NCI-H1694 (cell line): ENCODE measurements at regions not wholly inside any gene's neighbourhood (a gene's known extent, or its start where the extent isn't known, plus 50 kb on each side); places are given as distances from the start of the nearest gene placed in this dataset.
"Not testable (repeated sequence)": the region's sequence is repeated elsewhere in the genome, so short reads cannot be mapped to it uniquely, and the experiment has no call there.

ENCODE experiments used
- DNase-seq: peaks from one replicate; lab custom pipeline; 2025; lab: John Stamatoyannopoulos, UW

DNA sequence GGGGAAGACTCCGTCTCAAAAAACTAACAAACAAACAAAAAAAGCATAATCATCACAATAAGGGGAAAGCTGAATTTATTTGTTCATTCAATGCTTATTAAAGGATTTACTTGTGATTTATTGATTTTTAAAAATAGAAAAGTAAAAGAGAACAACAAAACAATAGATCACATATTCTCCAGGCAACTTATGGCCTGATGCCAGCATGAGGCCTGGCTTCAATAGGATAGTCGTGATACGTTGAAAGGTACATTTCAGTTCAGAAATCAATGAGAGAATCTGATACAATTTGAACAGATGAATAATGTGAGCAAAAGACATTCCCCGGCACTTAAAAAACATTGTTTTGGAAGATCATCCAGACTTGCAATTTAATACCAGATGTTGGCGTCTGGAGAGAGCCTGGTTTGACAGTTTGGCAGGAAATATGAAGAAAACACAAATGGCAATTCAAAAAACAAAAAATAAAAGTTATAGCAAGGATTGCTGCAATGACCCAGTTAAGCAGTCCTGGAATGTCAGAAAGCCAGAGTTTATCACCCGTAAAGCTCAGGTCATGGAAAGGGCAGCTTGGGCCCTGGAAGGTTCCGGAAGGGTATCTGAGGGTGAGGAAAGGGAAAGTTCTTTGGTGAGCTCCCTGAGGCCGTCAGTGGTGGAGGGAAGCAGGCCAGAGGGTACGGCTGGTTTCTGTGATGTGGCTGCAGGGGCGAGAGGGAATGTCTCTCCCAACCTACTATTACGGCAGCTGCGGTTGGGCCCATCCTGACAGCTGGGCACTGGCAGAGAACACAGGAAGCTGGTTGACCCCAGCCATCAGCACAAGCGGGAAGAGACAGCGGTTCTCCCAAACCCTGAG, 230.2 kb upstream of the HES1 start:
- DNase-seq: no peak

DNA sequence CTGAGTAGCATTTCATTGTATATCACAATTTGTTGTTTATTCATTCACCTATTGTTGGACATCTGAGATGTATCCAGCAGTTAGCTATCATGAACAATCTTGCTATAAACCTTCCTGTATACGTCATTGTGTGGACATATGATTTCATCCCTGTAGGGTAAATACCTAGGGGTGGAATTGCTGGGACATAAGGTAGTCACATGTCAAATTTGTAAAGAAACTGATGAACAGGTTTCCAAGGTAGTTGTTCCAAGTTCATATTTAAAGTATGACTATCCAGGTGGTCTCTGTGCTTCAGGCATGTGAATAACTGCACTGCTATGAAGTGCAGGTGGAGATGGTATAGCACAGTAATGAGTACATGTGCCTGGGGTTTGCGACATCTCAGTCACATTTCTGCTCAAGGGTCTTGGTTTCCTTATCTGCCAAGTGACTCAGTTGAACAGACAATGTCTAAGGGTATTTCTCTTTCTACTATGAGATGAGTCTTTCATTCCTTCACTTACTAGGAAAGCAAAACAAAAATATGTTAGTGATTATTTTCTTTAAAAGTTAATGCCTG, 229.0 kb upstream of the HES1 start:
- DNase-seq: no peak

DNA sequence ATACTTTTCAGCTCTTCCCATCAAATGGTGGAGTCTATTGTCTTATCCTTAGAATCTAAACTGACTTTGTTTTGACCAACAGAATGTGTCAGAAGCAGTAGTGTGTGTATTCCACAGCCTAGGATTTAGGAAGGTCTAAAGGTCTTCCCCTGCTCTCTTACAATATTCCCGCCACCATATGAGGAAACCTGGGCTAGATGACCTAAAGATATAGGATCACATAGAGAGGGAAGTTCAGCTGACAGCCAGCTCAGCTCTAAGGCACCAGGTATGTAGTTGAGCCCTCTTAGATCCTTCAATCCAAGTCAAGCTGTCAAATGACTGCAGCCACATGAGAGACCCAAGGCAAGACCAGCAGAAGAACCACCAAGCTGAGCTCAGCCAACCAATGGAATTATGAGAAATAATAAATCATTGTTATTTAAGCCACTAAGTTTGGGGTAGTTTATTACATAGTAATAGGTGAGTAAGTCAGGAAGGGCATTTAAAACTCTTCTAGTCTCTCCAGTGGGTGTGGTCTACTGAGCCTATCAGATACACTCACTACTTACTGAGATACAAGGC, 227.7 kb upstream of the HES1 start:
- no peak for DNase-seq

DNA sequence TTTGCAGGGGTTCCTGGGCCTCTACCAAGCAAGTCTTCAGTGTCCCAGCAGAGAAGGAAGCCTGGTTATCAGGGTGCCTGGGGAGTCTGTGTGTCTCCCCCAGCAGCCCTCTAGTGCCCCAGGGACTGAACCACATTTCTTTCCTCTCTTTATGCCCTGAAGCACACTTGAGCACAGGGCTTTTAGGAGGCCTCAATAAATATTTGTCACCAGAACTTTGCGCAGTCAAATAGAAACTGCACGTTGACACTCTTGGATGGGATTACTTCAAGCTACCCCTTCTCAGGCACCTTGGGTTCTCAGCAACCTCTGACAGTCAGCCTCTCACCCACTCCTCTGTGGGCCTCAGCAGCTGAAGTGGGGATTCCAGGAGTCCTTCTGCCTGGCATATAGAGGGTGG, 226.6 kb upstream of the HES1 start:
- no peak for DNase-seq

DNA sequence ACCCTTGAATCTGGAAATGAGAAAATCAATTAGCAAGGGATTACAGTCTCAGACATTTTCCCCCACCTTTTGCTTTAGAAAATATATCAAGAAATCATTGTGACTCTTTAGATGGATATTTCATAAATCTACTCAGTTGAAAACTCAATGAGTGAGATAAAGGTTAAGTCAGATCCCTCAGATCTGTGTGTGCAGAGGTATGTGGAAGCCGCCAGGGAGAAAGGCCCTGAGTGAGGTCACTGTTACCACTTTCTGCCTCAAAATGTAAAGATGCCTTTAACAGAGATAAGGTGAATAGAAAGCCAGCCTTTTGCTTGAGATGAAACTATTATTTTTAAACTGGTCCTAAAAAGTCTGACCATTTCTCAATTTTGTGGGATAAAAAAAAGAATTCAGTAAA, 225.6 kb upstream of the HES1 start:
- no peak for DNase-seq

DNA sequence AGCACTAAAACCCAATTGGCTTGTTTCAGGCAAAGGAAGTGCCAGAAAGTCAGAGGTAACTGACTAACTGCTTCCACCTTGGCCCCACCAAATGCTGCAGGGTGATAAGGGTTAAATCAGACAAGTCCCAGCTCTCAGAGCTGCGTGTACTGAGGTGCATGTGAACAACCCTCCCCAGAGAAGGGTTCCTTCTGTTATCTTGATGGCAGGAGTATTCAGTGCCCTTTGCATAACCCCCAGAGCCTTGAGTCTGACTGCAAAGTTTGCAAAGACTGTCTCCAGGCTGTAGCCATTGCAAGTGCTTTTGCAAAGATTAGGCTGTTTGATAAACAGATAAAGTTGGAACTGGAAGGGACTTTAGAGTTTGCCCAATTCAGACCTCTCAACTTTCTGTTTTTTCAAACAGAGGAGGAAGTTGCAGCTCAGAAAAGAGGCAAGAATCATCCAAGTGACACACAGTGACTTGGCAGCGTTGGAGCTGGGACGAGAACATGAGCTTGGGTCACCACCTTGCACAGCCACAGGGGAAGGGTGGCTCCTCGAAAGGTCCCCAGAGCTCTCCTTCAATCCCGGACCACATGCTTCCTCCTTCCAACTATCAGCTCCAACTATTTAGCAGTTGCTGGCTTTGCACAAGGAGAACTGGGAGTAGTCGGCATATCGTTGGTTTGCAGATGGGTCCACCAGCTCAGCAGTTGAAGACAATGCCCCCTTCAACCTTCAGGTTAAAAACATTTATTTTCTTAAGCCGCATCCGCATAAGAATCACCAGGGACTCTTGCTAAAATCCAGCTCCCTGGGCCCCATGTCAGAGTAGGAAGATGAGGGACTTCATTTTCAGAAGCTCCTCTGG, 224.8 kb upstream of the HES1 start:
- DNase-seq: no peak

DNA sequence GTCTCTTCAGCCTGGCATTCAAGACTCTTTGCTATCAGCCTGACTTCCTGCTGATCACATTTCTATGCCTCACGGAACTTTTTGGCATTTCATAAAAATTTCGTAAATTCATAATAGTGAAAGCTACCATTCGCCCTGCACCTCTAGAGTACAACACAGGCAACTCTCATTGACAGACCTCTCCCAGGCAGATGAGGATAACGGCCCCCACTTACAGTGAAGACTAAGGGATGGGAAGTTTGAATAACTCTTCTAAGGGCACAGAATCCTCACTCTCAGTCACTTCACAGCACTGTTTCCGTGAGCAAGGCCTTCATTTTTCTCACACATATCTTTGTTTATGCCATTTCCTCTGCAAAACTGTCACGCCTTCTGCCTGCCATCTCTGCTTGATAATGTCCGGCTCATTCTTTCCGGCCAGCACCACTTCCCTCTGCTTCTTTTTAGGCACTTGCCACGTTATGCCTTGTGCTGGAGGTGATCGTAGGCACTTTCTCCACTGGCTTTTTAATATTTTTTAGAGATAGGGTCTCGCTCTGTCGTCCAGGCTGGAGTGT, 224.1 kb upstream of the HES1 start:
- DNase-seq: no peak

DNA sequence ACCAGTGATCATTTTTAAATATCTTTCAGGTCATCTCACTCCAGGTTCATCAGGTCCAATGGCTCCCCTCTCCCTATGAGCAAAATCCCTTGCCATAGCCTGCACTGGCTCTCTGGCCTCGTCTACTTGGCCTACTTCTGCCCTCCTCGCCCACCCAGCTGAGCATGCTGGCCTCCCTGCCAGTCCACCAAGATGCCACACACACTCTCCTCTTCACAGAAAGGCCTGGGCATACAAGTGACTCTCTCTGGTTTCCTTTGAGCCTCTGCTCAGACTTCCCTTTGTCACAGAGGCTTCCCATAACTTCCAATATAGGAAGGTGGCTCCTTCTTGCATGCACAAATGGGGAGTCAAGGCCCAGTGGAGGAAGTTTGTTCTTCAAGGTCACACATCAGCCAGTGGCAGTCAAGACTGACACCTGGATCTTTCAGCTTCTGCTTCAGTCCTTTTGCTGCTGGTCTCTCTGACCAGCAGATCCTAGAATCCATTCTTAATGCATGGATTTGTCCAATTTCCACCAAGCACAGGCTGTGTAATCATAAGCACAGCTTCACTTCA, 223.2 kb upstream of the HES1 start:
- no peak for DNase-seq

DNA sequence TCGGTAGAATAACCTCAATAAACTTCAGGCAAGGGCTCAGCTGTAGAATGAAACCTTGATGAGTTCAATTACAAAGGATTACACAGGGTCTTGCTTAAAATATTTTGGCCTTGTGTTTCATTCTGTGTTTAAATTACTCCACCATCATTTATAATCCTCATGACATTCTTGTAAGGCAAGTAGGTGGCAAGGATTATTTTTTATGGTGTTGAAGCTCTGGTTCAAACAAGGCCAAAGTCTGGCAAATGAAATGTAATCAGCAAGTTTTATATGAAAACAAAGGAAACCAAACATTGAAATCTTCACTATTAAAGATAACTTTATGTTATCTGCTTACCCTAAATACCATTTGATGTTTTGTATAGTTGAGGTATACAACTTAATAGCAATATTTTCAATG, 221.3 kb upstream of the HES1 start:
- no peak for DNase-seq

DNA sequence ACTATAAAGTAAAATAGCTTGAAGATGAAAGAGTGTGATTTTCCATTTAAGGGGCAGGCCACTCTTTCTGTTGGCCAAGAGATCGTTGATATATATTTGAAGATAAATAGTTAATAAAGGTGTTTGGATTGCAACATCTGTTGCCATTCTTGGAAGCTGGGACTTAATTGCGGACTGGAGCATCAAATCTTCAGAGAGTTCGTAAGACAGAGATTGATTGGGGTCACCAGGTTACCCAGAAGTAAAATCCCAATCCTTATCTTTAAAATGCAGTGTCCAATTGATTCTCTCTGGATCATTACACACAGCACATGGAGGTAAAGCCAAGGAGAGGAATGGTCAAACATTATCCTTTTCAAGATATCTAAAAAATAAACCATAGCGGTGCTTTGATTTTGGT, 220.8 kb upstream of the HES1 start:
- no peak for DNase-seq

DNA sequence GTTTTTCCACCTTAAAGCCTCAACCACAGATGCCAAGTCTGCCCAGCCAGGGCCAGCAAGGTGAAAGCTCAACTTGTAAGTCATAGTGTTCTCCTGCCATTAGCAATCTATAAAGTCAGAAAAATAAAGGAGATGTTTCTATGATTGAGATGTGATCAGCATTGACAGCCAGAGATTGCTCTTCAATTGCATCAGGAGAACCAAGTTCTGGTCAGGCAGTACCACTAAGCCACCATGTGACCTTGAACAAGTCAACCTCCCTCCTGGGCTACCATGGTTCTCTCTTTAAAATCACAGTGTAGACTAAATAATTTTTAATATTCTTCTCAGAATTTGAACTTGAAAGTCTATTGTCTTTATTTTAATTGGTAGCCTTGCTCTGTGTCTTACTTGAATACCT, 220.3 kb upstream of the HES1 start:
- no peak for DNase-seq

DNA sequence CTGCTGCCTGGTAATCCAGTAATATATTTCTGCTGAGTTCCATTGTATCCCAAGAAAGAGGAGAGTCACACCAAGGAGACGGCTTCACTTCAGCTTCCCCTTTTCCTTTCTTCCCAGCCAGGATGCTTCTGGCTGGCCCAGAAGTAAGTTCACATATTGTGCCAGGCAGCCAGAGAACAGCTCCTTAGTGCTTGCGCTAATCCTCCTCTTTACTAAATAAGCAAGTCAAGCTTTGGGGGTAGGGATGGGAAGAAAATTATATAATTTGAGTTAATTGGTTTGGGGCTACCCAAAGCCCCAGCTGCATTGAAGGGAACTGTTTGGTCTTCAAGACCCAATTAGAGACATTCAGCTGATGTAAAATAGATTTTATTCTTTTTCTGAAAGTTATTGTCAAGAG, 218.8 kb upstream of the HES1 start:
- no peak for DNase-seq

DNA sequence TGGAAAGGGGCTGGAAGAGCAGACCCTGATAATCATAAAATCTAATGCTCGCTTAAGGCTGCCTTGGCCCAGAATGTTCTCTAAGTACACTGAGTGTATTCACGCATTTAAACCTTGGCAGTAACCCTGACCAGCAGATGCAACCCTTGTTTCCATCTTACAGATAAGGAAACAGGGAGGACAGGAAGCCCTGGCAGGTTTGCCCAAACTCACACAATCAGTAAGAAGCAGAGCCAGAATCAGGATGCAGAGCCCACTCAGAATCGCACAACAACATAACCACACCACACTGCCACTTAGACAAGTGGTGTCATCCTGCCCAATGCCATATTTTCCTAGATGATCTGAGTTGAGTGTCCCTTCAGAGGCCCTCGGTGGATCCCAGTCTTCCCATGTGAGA, 214.5 kb upstream of the HES1 start:
- DNase-seq: no peak

DNA sequence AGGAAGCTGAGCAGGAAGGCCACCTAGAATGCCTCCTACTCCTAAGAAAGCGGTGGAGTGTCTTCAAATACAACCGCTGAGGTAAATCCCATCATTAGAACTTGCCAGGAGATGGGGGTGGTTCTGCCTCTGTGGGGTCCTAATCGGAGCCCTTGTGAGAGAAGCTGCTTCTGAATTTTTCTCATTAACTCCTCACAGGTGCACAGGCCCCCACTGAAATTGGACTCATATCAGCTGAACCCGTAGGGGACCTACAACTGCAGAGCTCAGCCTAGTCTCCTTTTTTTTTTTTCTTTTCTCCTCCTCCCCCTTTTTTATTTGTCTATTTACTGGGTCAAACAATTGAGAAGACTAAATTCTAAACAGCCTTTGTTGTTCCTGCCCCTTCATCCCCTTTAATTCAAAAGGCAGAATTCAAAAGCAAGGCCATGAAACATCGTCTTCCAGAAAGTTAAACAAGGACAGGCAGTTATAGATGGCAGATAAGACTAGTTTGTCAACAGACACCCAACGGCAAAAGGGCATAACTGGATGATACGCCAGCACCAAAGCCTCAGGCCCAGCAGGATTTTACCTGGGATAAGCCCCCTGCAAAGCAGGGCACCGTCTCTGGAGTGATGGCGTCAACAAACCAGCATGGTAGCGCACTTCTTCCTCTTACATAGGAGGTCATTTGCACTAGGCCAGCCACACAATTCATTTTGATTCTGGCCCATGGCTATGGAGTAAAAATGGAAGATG, 213.7 kb upstream of the HES1 start:
- DNase-seq: no peak

DNA sequence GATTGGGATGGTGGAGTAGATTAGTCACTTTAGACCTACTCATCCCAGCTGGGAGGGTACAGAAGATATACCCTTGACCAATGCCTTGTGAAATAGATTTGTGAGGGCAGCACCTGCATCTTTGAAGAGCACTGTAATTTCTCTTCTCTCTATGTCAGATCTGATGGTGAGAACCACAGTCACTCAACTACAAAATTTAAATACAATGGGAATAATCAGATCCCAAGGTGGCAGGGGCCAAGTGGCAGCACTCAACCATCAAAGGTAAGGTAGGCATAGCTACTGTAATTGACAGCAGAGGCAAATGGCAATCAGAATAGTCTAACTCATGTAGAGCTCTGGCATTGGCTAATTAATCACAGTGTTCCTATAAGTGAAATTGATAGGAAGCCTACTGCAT, 212.0 kb upstream of the HES1 start:
- not testable (repeated sequence) for DNase-seq

DNA sequence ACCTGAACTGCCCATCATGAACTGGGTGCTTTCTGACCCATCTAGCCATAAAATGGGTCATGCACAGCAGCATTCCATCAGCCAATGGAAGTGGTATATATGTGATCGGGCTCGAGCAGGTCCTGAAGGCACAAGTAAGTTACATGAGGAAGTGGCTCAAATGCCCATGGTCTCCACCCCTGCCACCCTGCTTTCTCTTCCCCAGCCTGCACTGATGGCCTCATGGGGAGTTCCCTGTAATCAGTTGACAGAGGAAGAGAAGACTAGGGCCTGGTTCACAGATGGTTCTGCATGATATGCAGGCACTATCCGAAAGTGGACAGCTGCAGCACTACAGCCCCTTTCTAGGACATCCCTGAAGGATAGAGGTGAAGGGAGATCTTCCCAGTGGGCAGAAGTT, 209.9 kb upstream of the HES1 start:
- not testable (repeated sequence) for DNase-seq

DNA sequence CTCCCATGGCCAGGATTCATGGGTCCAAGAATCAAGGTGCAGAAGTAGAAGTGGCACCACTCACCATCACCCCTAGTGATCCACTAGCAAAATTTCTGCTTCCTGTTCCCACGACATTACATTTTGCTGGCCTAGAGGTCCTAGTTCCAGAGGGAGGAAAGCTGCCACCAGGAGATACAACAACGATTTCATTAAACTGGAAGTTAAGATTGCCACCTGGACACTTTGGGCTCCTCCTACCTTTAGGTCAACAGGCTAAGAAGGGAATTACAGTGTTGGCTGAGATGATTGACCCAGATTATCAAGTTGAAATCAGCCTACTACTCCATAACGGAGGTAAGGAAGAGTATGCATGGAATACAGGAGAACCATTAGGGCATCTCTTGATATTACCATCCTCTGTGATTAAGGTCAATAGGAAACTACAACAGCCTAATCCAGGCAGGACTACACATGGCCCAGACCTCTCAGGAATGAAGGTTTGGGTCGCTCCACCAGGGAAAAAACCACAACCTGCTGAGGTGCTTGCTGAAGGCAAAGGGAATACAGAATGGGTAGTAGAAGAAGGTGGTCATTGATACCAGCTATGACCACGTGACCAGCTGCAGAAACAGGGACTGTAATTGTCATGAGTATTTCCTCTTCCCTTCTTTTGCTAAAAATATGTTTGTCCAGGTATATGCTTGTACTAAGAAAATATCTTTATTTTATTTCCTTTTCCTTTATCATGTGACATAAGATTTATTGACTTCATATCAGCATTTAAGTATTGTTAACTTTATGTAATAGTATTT, 208.3 kb upstream of the HES1 start:
- DNase-seq: not testable (repeated sequence)

DNA sequence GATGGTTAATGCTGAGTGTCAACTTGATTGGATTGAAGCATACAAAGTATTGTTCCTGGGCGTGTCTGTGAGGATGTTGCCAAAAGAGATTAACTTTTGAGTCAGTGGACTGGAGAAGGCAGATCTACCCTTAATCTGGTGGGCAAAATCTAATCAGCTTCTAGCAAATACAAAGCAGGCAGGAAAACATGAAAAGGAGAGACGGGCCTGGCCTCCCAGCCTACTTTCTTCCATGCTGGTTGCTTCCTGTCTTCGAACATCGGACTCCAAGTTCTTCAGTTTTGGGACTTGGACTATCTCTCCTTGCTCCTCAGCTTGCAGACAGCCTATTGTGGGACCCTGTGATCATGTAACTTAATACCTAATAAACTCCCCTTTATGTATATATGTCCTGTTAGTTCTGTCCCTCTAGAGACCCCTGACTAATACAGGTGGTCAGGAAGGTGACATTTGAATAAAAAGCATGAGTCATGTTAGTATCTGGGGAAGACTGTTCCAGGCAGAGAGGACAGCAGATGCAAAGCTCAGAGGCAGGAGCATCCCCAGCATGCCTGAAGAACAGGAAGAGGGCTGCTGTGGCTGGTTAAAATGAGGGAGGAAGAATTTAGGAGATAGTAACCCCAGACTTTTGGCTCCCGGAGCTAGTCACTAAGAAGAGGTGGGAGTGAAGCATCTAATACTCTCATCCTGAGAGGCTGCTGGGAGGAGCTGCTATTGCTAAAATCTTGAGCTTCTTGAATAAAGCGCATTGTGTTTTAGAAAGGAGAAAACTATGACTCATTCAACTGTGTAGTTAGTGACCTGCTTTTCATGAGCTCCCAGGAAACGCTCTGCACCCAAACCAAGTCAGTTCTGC, 207.4 kb upstream of the HES1 start:
- DNase-seq: no peak

DNA sequence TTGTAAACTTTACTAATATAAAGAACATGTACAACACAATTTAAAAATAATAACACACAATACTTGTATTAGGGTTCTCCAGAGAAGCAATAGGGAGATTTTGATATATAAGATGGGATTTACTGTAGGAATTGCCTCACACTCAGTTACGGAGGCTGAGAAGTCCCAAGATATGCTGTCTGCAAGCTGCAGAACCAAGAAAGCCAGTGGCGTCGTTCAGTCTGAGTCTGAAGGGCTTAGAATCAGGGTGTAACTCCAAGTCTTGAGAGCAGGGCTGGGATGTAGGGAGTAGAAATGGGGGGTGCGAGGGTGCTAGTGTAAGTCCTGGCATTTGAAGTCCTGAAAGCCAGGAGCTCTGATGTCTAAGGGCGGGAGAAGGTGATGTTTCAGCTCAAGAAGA, 206.6 kb upstream of the HES1 start:
- DNase-seq: no peak
